GM10248 (cell line): ENCODE measurements at regions not wholly inside any gene's neighbourhood (a gene's known extent, or its start where the extent isn't known, plus 50 kb on each side); places are given as distances from the start of the nearest gene placed in this dataset.
A peak's percentile ranks its signal among the peaks of the same experiment; 100 is the strongest.

Source experiments
- CTCF ChIA-PET: fragments of 300-600 bp; sonication (Branson Sonifier 250); formaldehyde crosslinking; extraction: SDS; loops from one replicate; lab custom pipeline; 2021; ENCODE audit warnings: antibody characterized with exemption; lab: Yijun Ruan, JAX
- POLR2A ChIA-PET: fragments of 350-650 bp; sonication (Branson Sonifier 250); formaldehyde crosslinking; extraction: SDS; loops from one replicate; lab custom pipeline; 2020; ENCODE audit warnings: antibody characterized with exemption; lab: Yijun Ruan, JAX
- DNase-seq: peaks from one replicate; pipeline ENCODE4 v3.0.0; 2012; ENCODE audit errors: extremely low spot score
- CTCF ChIP-seq: IDR thresholded peaks from 2 replicates; pipeline ENCODE4 v1.5.1; 2012; ENCODE audit warnings: mild to moderate bottlenecking, low read depth; ENCODE audit errors: extremely low read depth, missing control alignments, control extremely low read depth

DNA sequence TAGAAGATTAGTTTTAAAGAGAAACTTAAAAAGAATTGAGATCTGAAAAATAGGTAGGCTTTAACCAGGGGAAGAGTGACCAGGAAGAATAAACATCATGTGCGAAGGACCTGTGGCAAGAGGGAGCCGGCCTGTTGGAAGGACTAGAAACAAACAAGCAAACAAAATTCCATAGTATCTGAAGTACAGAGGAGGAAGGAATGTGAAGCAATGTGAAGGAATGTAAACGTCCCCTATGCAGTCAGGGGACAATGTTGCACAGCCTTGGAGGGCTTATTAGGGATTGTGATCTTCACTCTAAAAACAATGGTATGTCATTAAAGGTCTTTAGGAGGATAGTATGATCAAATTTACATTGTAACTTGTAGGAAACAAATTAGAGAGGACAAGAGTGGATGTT is 84.4 kb upstream of the PLCL2 start:
- POLR2A ChIA-PET, result no interaction called here
- no peak for DNase-seq
- TF ChIP-seq CTCF, result no peak
- CTCF ChIA-PET, result no interaction called here

- POLR2A ChIA-PET, result interaction anchor here (1.3 kb wide), 1 partner anchor 15 kb away, joined by 4 read pairs; no protein-coding TSS in a partner anchor
- CTCF ChIA-PET, result interaction anchor here (1.5 to 2.2 kb wide), 2 partner anchors 11 to 83 kb away, joined by 3 to 5 read pairs; partner anchors contain the start of gene PLCL2
- no peak for TF ChIP-seq CTCF
- DNase-seq, result no peak
These were observed 83.5 kb upstream of the PLCL2 start for GRCh38 chr3:16801223-16801622.

- ChIA-PET POLR2A (interaction anchor here (1.3 kb wide), 1 partner anchor 14 kb away, joined by 4 read pairs; no protein-coding TSS in a partner anchor), CTCF (interaction anchor here (1.5 to 2.2 kb wide), 2 partner anchors 11 to 83 kb away, joined by 3 to 5 read pairs; partner anchors contain the start of gene PLCL2)
- no peak for DNase-seq
- no peak for TF ChIP-seq CTCF
These were observed 83.1 kb upstream of the PLCL2 start for GRCh38 chr3:16801698-16802097.

- POLR2A ChIA-PET, result interaction anchor here (1.3 kb wide), 1 partner anchor 14 kb away, joined by 4 read pairs; no protein-coding TSS in a partner anchor
- no peak for TF ChIP-seq CTCF
- peak; percentile 25 for DNase-seq
- CTCF ChIA-PET, result interaction anchor here (0.7 to 2.2 kb wide), 3 partner anchors 10 to 82 kb away, joined by 3 to 5 read pairs (median 3); partner anchors contain the start of gene PLCL2
These were observed 82.4 kb upstream of the PLCL2 start for GRCh38 chr3:16802389-16802788.

DNA sequence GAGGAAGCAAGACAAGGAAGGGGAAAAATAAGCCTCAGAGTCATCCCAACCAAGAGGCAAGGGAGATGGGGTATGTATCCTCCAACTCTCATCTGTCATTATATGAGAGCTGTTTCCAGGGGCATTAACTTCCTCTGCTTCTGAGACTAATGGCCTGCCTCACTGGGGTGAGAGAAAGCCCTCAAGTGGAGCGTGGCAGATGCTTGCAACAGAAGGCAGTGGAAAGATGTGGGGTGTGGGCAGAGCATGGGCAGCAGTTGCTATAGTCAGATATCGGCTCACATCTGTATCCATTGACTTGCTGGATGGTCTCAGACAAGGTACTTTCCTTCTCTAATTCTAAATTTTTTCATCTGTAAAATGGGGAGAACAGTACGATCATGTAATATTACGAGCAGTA is 81.7 kb upstream of the PLCL2 start:
- TF ChIP-seq CTCF, result no peak
- DNase-seq, result no peak
- ChIA-PET POLR2A (no interaction called here), CTCF (interaction anchor here (1.5 to 2.2 kb wide), 2 partner anchors 10 to 81 kb away, joined by 3 to 5 read pairs; partner anchors contain the start of gene PLCL2)

GRCh38 chr3:16807391-16807790 is 77.4 kb upstream of the PLCL2 start:
- no peak for TF ChIP-seq CTCF
- ChIA-PET POLR2A (no interaction called here), CTCF (interaction anchor here (0.6 to 1.6 kb wide), 5 partner anchors 9 to 23 kb away, joined by 3 to 4 read pairs (median 3); no protein-coding TSS in a partner anchor)
- no peak for DNase-seq
